ENCODE measurements at regions not wholly inside any gene's neighbourhood (a gene's known extent, or its start where the extent isn't known, plus 50 kb on each side); places are given as distances from the start of the nearest gene placed in this dataset.

- no peak overlapping the region for H3K9ac ChIP-seq (ENCODE audit: low read length)
- H3F3A ChIP-seq (ENCODE audit: insufficient read depth, low read length) = no peaks in the 10 kb centered on the region
- no peak overlapping the region for H3K27ac ChIP-seq (ENCODE audit: low read depth, low read length, poor library complexity, severe bottlenecking)
- H3K36me3 ChIP-seq (ENCODE audit: insufficient read depth, low read length) = no peaks in the 10 kb centered on the region; the same call in 1 of the 2 replicates
- no peaks in the 10 kb centered on the region; the same call in 1 of the 2 replicates for H3K27me3 ChIP-seq (ENCODE audit: insufficient read depth, low read length)
- no peak for TF ChIP-seq EZH2 (IDR thresholded peaks at IDR 0.05; ENCODE audit: borderline replicate concordance, low read length)
- TF ChIP-seq, protein P1, sequence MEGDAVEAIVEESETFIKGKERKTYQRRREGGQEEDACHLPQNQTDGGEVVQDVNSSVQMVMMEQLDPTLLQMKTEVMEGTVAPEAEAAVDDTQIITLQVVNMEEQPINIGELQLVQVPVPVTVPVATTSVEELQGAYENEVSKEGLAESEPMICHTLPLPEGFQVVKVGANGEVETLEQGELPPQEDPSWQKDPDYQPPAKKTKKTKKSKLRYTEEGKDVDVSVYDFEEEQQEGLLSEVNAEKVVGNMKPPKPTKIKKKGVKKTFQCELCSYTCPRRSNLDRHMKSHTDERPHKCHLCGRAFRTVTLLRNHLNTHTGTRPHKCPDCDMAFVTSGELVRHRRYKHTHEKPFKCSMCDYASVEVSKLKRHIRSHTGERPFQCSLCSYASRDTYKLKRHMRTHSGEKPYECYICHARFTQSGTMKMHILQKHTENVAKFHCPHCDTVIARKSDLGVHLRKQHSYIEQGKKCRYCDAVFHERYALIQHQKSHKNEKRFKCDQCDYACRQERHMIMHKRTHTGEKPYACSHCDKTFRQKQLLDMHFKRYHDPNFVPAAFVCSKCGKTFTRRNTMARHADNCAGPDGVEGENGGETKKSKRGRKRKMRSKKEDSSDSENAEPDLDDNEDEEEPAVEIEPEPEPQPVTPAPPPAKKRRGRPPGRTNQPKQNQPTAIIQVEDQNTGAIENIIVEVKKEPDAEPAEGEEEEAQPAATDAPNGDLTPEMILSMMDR (IDR thresholded peaks at IDR 0.05; ENCODE audit: low read length) = no peak
- peaks cover 8% of the 10 kb centered on the region for H3K4me1 ChIP-seq (ENCODE audit: insufficient read depth, low read length, severe bottlenecking)
- no peaks in the 10 kb centered on the region for H3K9me2 ChIP-seq (ENCODE audit: low read depth, low read length)
- H3K79me2 ChIP-seq (ENCODE audit: insufficient read depth, low read length) = no peaks in the 10 kb centered on the region
- H3K4me3 ChIP-seq (ENCODE audit: low read depth, low read length, poor library complexity, severe bottlenecking) = no peak overlapping the region
- H2AFZ ChIP-seq (ENCODE audit: low read length) = no peak overlapping the region
- no peak overlapping the region for H3K4me2 ChIP-seq (ENCODE audit: low read length)
- no peaks in the 10 kb centered on the region for H4K20me1 ChIP-seq (ENCODE audit: insufficient read depth, low read length)
- H3K9me3 ChIP-seq (ENCODE audit: low read length) = no peaks in the 10 kb centered on the region
These were observed 123.9 kb downstream of the BCOR start for GRCh38 chrX:39973810-39974209.

DNA sequence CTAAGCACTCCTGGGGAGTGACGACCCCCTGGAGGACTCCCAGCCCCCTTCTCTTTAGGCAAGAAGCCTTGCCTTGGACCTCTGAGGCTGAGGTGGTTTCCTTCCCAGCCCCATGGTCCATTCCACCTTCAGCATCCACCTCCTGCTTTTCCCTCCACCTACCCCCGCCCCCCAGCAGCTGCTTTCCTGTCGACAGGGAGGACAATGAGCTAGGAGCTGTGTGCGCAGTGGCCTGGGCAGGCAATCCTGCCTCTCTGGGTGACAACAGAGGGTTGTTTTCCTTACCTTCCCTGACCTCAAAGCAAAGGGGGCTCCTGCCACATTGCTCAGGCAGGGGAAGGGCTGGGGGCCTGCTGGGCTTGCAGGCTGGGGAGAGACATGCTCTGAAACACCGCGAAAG is 123.5 kb downstream of the BCOR start:
- Histone ChIP-seq H3K9ac (ENCODE audit: low read length) (no peak overlapping the region), H4K20me1 (ENCODE audit: insufficient read depth, low read length) (no peaks in the 10 kb centered on the region), H3K9me3 (ENCODE audit: low read length) (no peaks in the 10 kb centered on the region), H3K9me2 (ENCODE audit: low read depth, low read length) (no peaks in the 10 kb centered on the region), H3K36me3 (ENCODE audit: insufficient read depth, low read length) (no peaks in the 10 kb centered on the region; the same call in 1 of the 2 replicates), H3F3A (ENCODE audit: insufficient read depth, low read length) (no peaks in the 10 kb centered on the region), H3K4me3 (ENCODE audit: low read depth, low read length, poor library complexity, severe bottlenecking) (no peak overlapping the region), H3K4me1 (ENCODE audit: insufficient read depth, low read length, severe bottlenecking) (peaks cover 4% of the 10 kb centered on the region), H3K27ac (ENCODE audit: low read depth, low read length, poor library complexity, severe bottlenecking) (no peak overlapping the region), H3K79me2 (ENCODE audit: insufficient read depth, low read length) (no peaks in the 10 kb centered on the region), H3K27me3 (ENCODE audit: insufficient read depth, low read length) (no peaks in the 10 kb centered on the region; the same call in 1 of the 2 replicates), H3K4me2 (ENCODE audit: low read length) (no peak overlapping the region), H2AFZ (ENCODE audit: low read length) (no peak overlapping the region)
- TF ChIP-seq, protein P1 (IDR thresholded peaks at IDR 0.05; ENCODE audit: low read length) = no peak
- TF ChIP-seq EZH2 (IDR thresholded peaks at IDR 0.05; ENCODE audit: borderline replicate concordance, low read length) = no peak

DNA sequence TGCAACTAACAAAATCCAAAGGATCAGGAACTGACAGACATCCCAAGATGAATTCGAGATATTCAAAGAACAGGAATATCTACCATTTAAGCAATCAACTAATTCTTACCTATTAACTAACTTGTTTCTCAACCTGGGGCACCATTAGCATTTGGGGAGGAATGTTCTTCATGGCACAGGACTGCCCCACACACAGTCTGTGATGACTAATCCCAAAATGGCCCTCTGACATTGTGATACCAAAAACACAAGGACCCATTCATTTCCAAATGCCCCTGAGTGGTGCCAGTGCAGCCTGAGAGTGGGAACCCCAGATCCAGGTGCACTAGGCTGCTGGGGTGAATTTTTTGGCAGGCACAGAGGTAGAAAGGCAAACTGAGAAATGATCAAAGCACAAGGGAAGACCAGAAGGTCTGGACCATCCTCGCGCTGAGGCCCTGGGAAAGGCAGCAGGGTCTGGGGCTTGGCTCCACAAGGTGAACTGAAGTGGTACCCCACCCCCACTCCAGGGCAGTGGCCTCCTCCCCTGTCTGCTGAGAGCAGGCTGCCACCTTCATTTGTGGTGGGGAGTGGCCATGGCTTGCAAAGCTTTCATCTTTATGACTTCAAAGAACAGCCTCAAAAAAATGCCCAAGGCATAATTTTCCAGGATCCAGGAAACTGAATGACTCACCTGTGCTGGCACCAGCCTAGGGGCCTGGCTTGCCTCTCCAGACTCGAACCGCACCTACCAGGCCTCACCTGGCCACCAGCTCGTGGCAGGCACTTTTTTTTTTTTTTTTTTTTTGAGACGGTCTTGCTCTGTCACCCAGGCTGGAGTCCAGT is 122.4 kb downstream of the BCOR start:
- Histone ChIP-seq H3K4me3 (ENCODE audit: low read depth, low read length, poor library complexity, severe bottlenecking) (no peak overlapping the region), H3K9ac (ENCODE audit: low read length) (no peak overlapping the region), H4K20me1 (ENCODE audit: insufficient read depth, low read length) (no peaks in the 10 kb centered on the region), H3K4me1 (ENCODE audit: insufficient read depth, low read length, severe bottlenecking) (no peaks in the 10 kb centered on the region), H3K27ac (ENCODE audit: low read depth, low read length, poor library complexity, severe bottlenecking) (no peak overlapping the region), H3F3A (ENCODE audit: insufficient read depth, low read length) (no peaks in the 10 kb centered on the region), H3K9me3 (ENCODE audit: low read length) (no peaks in the 10 kb centered on the region), H3K27me3 (ENCODE audit: insufficient read depth, low read length) (no peaks in the 10 kb centered on the region; the same call in 1 of the 2 replicates), H3K9me2 (ENCODE audit: low read depth, low read length) (no peaks in the 10 kb centered on the region), H2AFZ (ENCODE audit: low read length) (no peak overlapping the region), H3K79me2 (ENCODE audit: insufficient read depth, low read length) (no peaks in the 10 kb centered on the region), H3K36me3 (ENCODE audit: insufficient read depth, low read length) (no peaks in the 10 kb centered on the region; the same call in 1 of the 2 replicates), H3K4me2 (ENCODE audit: low read length) (no peak overlapping the region)
- TF ChIP-seq, protein P1 (IDR thresholded peaks at IDR 0.05; ENCODE audit: low read length) = no peak
- no peak for TF ChIP-seq EZH2 (IDR thresholded peaks at IDR 0.05; ENCODE audit: borderline replicate concordance, low read length)
